IPS-18c (cell line): ENCODE measurements at regions not wholly inside any gene's neighbourhood (a gene's known extent, or its start where the extent isn't known, plus 50 kb on each side); places are given as distances from the start of the nearest gene placed in this dataset.

ENCODE experiments used
- H3K4me3 ChIP-seq: 2 replicates; pipeline ENCODE4 v1.7.0; 2013; ENCODE audit warnings: low read depth, mild to moderate bottlenecking, low read length, moderate library complexity; ENCODE audit not compliant: insufficient read depth
- H3K9me3 ChIP-seq: one replicate; pipeline ENCODE4 v1.6.1; 2013; ENCODE audit warnings: mild to moderate bottlenecking, low read length, moderate library complexity; ENCODE audit not compliant: control insufficient read depth, insufficient read depth

DNA sequence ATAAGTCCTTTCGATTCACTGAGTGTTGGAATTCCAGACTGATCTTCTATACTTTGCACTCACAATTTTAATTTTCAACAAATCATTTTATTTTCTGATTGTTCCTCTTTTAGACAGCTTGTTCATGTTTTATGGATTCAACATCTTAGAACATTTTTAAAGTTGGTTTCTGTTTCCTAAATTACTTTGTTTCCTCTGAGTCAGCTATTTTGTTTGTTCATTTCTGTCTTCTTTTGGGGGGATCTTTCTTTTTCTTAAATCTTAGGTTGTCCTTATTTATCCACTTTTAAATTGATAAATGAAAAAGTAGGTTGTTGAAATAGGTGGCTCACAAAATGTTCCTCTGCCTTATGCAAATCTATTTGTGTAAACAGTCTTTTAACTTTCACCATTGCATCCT lies 160.0 kb downstream of the GALC start:
- no peak overlapping the region for H3K4me3 ChIP-seq
- H3K9me3 ChIP-seq: no peaks in the 10 kb centered on the region

DNA sequence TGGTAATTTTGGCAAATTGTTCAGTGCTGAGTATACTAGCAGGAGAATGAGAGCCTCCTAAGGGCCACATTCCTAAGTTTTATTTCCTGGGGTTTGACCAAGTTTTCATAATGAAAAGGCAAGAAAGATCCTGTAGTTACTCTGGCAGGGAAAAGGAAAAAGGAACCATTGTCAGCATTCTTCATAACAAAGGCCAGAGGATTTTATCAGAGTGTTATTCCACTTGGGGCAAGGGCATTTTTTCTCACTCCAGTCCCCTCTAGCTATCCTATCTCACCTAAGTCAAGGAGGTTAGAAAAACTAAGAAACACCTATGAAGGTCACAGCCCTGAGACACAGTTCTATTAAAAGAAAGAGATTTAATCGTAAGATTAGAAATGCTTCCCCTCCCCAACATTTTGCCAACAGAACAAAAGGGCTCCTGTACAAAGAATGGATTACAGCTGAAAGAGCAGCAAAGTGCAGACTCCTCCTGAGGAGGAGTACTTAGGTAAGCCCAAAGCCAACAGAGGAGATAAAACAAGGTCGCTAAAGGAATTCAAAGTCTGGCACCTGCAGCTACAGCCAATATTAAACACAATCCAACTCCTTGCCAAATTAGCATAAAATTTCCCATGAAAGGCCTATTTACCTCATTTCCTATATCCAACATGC lies 162.4 kb downstream of the GALC start:
- no peaks in the 10 kb centered on the region for H3K9me3 ChIP-seq
- H3K4me3 ChIP-seq: no peak overlapping the region

DNA sequence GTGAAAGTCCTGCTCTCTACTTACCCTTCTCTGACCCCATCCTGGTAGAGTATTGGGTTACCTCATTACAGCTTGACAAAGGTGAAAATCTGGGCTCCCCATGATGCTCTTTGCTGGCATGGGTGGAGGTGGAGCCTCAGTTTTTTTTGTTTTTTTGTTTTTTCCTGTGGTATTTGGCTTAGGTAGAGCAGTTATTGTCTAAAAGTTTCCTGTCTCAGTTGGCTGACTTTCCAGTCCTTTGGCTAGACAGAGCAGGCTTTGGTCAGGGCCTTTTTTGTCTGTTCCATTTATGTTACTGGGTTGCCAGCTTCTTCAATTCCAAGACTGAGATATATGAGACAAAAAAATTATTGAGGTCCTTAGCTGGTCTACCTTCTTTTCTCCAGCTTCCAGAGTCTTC lies 163.4 kb downstream of the GALC start:
- no peak overlapping the region for H3K4me3 ChIP-seq
- H3K9me3 ChIP-seq: no peaks in the 10 kb centered on the region

DNA sequence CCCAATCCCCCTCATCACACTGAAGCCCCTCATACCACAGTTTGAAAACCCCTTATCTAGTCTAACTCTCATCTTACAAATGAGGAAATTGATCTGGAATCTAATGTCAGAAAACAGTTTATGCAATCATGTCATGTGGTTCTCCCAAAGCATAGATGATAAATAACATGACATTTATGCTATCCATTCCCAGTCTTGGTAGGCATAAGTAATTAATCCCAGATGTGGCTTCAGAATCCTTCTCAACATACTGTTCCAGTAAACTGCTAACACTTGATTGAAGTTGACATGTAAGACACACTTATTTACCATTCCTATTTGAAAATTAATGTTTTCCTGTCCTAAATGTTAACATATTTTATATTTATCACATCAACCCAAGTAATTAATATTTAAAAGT lies 168.7 kb downstream of the GALC start:
- Histone ChIP-seq H3K4me3 (no peak overlapping the region), H3K9me3 (no peaks in the 10 kb centered on the region)

DNA sequence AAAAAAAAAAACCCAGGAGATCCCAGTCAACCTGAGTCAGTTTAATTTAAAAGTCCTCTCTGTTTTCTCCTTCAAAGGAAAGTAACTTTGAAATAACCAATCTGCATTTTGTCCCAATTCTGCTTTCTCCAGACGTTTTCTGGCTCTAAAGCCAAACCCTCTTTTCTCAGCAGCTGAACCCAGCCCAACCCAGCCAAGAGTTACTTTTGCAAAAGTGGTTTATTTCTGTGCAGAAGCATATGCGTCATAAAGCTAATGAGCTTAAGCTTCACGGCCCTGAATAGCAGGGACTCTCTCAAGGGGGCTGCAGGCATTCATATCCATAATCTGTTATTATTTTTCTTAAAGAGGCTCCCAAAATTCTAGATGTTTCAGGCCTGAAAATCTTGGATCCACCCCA lies 176.6 kb downstream of the GALC start:
- Histone ChIP-seq H3K9me3 (no peaks in the 10 kb centered on the region), H3K4me3 (no peak overlapping the region)

DNA sequence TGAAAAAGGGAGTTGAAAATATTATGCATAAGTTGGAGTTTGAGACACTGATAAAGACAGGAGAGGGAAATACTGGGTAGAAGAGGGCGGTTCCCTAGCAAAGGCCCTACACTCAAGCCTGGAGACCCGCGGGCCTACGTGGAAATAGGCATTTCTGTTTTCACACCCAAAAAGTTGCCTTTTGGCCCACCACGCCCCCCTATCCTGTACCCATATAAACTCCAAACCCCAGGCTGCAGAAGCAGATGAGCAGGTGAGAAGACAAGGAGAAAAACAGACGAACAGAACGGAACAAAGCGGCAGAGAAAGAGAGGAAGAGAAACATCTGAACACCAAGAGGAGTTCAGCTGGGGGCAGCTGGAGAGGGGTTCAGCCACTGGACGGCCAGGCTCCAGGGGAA lies 177.9 kb downstream of the GALC start:
- no peak overlapping the region for H3K4me3 ChIP-seq
- no peaks in the 10 kb centered on the region for H3K9me3 ChIP-seq

DNA sequence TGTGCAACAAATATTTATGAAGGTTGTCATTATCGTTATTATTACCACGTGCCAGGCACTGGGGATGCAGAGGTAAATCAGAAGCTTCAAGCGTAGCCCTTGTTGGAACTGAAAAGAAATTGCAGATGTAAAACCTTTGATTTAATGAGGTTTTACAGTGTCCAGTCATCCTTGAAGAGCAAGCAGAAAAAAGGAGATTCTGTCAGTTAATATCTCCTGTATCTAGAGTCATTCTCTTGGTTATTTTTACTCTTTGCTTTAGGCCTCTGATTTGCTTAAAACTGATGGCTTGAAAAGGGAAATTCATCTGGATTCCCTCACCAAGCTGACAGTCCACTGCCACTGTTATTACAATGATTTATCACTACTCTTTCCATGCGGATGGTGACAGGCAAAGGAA lies 179.3 kb downstream of the GALC start:
- Histone ChIP-seq H3K4me3 (no peak overlapping the region), H3K9me3 (no peaks in the 10 kb centered on the region)

DNA sequence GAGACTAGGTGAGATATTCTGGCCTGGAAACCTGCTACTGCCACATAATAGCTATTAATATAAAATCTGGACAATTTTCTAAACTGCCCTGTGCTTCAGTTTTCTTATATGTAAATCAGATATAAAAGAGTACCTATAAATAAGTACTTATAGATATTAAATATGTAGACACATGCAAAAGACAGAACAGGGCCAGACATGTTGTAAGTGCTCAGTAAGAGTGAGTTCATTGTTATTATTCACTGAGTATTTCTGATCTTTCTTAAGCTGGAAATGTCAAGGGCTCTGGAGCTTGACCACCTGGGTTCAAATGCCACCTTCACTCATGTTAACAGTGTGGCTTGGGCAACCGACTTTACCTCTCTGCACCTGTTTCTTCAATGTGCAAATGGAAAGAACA lies 179.8 kb downstream of the GALC start:
- Histone ChIP-seq H3K9me3 (no peaks in the 10 kb centered on the region), H3K4me3 (no peak overlapping the region)

DNA sequence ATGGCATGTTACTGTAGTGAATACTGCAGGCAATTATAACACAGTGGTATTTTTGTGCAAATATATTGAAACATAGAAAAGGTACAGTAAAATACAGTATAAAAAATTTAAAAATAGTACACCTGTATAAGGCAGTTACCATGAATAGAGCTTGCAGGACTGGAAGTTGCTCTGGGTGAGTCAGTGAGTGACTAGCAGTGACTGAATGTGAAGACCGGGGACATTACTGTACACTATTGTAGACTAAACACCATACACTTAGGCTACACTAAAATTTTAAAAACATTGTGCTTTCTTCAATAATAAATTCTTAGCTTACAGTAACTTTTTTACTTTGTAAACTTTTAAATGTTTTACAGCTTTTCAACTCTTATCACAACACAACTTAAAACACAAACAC lies 181.7 kb downstream of the GALC start:
- Histone ChIP-seq H3K9me3 (no peaks in the 10 kb centered on the region), H3K4me3 (no peak overlapping the region)

DNA sequence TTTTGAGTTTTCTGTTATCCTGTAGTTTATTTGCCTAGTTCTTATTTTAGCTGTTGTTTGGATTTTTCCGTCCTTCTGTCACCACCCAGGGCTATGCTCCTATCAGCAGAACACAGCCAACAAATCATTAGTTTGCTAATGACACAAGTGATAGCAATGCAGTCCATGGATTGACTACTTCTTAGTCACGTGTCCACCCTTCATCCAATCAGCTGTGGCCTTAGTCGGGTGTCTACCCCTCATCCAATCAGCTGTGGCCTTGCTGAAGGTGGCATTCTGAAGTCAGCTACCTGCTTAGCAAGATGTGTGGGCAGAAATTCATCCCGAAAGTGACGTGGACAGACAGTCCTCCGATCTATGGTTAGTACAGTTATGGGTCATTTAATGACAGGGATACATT lies 182.3 kb downstream of the GALC start:
- no peak overlapping the region for H3K4me3 ChIP-seq
- no peaks in the 10 kb centered on the region for H3K9me3 ChIP-seq

DNA sequence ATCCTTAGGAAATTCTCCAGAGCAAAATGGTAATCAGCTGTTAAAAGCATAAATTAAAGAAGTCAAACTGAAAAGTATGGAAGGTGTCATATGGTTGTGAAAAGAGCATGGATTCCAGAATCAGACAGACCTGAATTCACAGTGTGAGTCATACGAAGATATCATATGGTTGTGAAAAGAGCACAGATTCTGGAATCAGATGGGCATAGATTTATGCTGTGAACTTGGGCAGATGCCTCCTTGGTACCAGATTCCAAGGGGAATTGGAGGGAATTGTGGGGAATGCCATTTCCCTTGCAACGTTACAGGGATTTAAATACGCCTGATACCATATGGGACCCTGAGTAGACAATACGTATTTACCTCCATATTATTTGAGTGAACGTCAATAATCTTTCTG lies 183.7 kb downstream of the GALC start:
- Histone ChIP-seq H3K4me3 (no peak overlapping the region), H3K9me3 (no peaks in the 10 kb centered on the region)

DNA sequence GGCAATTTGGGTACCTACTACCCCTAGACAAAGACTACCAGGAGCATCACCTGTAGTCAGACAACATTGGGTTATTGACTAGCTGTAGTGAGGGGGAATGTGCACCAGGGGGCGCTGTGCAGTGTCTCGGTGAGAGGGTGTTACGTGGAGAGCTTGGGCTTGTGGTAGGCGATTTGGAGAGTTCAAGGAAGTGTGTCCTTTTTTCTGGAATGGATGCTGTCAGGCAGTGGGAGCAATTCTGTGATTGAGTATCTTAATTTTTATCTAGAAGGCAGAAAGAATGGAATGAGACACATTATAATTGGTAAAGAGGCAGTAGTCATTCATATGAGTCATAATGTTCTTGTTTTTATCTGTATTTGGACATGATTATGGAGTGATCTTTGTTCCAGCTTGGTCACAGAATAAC lies 187.7 kb downstream of the GALC start:
- no peak overlapping the region for H3K4me3 ChIP-seq
- no peaks in the 10 kb centered on the region for H3K9me3 ChIP-seq

DNA sequence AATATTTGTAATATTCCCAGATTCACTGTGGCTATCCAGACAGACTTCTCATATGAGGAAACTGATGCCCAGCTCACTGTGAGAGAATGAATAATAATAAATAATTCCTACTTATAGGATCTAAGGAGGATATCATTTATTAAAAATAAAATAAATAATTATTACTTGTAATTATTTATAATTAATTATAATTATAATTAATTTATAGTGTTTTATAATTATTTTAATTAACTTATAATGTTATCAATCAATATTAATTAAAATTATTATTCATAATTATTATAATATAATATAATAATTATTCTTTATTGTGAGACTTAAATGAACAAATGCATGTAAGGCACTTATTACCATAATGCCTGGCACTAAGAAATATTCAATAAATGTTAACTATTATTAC lies 192.8 kb downstream of the GALC start:
- Histone ChIP-seq H3K4me3 (no peak overlapping the region), H3K9me3 (no peaks in the 10 kb centered on the region)

DNA sequence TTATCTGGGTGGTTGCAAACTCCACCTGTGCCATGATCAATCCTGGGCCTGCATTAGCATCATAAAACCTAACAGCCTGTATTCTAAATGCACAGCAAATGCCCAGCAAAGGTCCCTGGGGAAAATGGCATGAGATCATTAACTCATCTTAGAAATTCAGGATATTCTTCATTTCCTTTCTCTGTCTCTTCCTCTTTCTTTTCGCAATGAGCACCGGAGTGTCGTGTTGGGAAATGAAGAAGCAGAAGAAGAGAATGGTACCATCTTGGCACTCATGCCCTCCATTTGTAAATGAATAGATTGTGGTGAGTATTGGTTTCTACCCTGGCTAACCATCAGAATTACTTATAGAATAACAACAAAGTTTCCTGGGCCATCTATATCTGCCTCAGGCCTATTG lies 193.6 kb downstream of the GALC start:
- H3K4me3 ChIP-seq: no peak overlapping the region
- no peaks in the 10 kb centered on the region for H3K9me3 ChIP-seq

DNA sequence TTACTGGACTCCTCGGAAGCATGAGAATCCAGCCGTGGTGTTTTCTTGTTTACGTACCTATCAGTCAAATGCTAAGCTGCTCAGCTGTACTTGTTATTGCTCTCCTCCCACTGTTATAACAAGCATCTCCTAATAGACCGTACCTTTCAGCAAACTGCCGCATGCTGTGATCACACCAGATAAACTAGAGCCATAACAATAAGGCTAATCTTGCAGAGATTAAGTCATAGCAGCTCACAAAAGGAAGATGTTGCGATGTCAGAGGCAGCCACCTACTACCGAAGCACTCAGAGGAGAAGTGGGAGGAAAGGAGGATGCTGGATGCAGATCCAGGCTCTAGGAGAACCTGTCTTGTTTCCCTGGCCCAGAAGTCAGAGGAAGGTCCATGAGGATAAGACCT lies 196.0 kb downstream of the GALC start:
- Histone ChIP-seq H3K9me3 (no peaks in the 10 kb centered on the region), H3K4me3 (no peak overlapping the region)

DNA sequence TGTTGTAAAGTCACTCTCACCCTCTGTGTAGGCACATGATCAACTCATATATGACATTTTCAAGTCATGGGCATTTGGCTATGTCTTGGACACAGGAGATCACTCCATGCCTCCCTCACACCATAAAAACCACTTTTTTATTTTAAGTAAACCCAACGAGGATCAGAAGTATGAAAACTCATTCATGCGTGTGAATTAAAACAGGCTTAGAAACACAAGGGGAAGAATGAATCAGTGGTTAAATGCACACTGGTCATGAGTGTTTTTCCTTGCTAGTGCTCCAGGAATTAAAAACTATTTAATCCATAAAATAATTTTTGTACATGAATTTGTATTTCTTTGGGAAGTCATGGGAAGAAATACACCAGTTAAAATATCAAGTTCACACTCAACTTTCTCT lies 198.4 kb downstream of the GALC start:
- Histone ChIP-seq H3K9me3 (no peaks in the 10 kb centered on the region), H3K4me3 (no peak overlapping the region)

DNA sequence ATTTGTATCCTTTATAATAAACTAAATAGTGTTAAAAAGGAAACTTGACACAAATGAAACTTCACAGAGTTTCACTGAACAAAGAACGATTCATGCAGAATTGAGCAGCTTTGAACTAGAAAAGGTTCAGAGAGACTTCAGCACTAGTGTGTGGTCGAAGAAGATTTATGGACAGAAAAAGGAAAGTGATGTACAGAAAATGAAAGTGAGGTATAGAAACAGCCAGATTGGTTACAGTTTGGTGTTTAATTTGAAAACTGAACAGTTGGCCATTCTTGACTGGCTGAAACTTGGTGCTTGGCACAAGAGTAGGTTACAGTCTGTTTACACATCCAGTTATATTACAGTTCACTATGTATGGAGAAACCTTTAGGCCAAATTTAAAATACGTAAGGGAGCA lies 207.1 kb downstream of the GALC start:
- peaks cover 9% of the 10 kb centered on the region for H3K9me3 ChIP-seq
- no peak overlapping the region for H3K4me3 ChIP-seq

DNA sequence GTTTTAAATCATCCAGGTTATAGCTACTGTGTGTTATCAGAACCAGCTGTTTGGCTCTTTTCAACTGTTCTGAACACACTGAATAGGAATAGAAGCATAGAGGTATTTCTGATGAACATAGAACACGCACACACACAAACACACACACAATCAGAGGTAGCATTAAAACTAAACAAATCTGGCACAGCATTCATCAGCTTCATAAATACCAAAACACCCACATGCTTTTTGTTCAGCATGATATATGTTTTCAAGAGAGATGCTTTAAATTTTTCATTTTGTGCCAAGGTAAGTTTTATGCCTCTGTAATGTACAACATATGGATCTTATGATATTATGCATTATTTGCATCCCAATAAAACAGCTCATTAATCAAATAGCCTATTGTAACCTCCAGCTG lies 208.6 kb downstream of the GALC start:
- Histone ChIP-seq H3K9me3 (peaks cover 9% of the 10 kb centered on the region), H3K4me3 (no peak overlapping the region)

DNA sequence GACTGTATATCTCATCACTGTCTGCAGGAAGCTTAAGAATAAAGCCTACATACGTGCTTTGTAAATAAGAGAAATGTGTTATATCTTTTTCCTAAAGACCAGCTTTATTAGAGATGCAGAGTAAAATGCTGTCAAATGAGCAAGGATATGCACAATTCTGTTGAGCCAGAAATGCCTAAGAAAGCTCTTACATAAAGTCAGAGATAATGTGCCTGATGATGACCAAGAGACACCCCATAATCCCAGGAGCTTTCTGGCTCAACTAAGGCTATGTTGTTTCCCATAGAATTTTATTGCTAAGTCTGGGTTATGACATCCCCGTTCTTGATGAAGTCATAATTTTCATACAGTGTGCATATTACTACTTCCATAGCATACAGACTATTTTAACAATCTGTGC lies 209.9 kb downstream of the GALC start:
- H3K9me3 ChIP-seq: peaks cover 9% of the 10 kb centered on the region
- no peak overlapping the region for H3K4me3 ChIP-seq
